ENCODE measurements at regions not wholly inside any gene's neighbourhood (a gene's known extent, or its start where the extent isn't known, plus 50 kb on each side); places are given as distances from the start of the nearest gene placed in this dataset.

DNA sequence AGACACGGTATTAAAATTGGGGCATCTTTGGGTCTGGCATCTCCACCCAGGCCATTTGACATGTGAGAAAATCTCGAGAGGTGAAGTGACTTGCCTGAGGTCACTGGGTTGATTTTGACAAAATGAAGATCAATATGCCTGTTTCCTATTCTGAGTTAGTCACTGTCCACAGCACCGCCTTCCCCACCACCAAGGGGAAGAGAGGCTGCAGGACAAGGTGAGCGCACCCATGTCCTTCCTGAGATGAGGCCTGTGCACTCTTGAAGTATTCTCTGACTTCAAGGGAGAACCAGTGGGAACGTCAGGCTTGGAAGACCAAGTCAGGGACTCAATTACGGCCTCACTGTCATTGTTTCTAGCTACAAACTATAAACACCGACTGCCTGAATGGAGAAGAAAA, 49.9 kb upstream of the WSB1 start (continued):
- TF ChIP-seq, protein P1, sequence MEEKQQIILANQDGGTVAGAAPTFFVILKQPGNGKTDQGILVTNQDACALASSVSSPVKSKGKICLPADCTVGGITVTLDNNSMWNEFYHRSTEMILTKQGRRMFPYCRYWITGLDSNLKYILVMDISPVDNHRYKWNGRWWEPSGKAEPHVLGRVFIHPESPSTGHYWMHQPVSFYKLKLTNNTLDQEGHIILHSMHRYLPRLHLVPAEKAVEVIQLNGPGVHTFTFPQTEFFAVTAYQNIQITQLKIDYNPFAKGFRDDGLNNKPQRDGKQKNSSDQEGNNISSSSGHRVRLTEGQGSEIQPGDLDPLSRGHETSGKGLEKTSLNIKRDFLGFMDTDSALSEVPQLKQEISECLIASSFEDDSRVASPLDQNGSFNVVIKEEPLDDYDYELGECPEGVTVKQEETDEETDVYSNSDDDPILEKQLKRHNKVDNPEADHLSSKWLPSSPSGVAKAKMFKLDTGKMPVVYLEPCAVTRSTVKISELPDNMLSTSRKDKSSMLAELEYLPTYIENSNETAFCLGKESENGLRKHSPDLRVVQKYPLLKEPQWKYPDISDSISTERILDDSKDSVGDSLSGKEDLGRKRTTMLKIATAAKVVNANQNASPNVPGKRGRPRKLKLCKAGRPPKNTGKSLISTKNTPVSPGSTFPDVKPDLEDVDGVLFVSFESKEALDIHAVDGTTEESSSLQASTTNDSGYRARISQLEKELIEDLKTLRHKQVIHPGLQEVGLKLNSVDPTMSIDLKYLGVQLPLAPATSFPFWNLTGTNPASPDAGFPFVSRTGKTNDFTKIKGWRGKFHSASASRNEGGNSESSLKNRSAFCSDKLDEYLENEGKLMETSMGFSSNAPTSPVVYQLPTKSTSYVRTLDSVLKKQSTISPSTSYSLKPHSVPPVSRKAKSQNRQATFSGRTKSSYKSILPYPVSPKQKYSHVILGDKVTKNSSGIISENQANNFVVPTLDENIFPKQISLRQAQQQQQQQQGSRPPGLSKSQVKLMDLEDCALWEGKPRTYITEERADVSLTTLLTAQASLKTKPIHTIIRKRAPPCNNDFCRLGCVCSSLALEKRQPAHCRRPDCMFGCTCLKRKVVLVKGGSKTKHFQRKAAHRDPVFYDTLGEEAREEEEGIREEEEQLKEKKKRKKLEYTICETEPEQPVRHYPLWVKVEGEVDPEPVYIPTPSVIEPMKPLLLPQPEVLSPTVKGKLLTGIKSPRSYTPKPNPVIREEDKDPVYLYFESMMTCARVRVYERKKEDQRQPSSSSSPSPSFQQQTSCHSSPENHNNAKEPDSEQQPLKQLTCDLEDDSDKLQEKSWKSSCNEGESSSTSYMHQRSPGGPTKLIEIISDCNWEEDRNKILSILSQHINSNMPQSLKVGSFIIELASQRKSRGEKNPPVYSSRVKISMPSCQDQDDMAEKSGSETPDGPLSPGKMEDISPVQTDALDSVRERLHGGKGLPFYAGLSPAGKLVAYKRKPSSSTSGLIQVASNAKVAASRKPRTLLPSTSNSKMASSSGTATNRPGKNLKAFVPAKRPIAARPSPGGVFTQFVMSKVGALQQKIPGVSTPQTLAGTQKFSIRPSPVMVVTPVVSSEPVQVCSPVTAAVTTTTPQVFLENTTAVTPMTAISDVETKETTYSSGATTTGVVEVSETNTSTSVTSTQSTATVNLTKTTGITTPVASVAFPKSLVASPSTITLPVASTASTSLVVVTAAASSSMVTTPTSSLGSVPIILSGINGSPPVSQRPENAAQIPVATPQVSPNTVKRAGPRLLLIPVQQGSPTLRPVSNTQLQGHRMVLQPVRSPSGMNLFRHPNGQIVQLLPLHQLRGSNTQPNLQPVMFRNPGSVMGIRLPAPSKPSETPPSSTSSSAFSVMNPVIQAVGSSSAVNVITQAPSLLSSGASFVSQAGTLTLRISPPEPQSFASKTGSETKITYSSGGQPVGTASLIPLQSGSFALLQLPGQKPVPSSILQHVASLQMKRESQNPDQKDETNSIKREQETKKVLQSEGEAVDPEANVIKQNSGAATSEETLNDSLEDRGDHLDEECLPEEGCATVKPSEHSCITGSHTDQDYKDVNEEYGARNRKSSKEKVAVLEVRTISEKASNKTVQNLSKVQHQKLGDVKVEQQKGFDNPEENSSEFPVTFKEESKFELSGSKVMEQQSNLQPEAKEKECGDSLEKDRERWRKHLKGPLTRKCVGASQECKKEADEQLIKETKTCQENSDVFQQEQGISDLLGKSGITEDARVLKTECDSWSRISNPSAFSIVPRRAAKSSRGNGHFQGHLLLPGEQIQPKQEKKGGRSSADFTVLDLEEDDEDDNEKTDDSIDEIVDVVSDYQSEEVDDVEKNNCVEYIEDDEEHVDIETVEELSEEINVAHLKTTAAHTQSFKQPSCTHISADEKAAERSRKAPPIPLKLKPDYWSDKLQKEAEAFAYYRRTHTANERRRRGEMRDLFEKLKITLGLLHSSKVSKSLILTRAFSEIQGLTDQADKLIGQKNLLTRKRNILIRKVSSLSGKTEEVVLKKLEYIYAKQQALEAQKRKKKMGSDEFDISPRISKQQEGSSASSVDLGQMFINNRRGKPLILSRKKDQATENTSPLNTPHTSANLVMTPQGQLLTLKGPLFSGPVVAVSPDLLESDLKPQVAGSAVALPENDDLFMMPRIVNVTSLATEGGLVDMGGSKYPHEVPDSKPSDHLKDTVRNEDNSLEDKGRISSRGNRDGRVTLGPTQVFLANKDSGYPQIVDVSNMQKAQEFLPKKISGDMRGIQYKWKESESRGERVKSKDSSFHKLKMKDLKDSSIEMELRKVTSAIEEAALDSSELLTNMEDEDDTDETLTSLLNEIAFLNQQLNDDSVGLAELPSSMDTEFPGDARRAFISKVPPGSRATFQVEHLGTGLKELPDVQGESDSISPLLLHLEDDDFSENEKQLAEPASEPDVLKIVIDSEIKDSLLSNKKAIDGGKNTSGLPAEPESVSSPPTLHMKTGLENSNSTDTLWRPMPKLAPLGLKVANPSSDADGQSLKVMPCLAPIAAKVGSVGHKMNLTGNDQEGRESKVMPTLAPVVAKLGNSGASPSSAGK (IDR thresholded peaks at IDR 0.05): no peak
- no peak for TF ChIP-seq EHMT2 (IDR thresholded peaks at IDR 0.05)
- no peak for TF ChIP-seq NEUROD1 (IDR thresholded peaks at IDR 0.05; ENCODE audit: borderline replicate concordance, low read depth, low read length, partially characterized antibody)
- TF ChIP-seq, protein P2, sequence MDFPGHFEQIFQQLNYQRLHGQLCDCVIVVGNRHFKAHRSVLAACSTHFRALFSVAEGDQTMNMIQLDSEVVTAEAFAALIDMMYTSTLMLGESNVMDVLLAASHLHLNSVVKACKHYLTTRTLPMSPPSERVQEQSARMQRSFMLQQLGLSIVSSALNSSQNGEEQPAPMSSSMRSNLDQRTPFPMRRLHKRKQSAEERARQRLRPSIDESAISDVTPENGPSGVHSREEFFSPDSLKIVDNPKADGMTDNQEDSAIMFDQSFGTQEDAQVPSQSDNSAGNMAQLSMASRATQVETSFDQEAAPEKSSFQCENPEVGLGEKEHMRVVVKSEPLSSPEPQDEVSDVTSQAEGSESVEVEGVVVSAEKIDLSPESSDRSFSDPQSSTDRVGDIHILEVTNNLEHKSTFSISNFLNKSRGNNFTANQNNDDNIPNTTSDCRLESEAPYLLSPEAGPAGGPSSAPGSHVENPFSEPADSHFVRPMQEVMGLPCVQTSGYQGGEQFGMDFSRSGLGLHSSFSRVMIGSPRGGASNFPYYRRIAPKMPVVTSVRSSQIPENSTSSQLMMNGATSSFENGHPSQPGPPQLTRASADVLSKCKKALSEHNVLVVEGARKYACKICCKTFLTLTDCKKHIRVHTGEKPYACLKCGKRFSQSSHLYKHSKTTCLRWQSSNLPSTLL (IDR thresholded peaks at IDR 0.05): no peak
- TF ChIP-seq JUN (IDR thresholded peaks at IDR 0.05; ENCODE audit: borderline replicate concordance, low read depth, low read length): no peak
- no peak for TF ChIP-seq JUN (CRISPR knock-in tag; IDR thresholded peaks at IDR 0.05; ENCODE audit: borderline replicate concordance)
- TF ChIP-seq, protein P3, sequence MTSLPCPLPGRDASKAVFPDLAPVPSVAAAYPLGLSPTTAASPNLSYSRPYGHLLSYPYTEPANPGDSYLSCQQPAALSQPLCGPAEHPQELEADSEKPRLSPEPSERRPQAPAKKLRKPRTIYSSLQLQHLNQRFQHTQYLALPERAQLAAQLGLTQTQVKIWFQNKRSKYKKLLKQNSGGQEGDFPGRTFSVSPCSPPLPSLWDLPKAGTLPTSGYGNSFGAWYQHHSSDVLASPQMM (CRISPR knock-in tag; IDR thresholded peaks at IDR 0.05): no peak
- TF ChIP-seq, protein P4, sequence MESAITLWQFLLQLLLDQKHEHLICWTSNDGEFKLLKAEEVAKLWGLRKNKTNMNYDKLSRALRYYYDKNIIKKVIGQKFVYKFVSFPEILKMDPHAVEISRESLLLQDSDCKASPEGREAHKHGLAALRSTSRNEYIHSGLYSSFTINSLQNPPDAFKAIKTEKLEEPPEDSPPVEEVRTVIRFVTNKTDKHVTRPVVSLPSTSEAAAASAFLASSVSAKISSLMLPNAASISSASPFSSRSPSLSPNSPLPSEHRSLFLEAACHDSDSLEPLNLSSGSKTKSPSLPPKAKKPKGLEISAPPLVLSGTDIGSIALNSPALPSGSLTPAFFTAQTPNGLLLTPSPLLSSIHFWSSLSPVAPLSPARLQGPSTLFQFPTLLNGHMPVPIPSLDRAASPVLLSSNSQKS (CRISPR knock-in tag; IDR thresholded peaks at IDR 0.05): no peak
- no peak for TF ChIP-seq RBM17 (IDR thresholded peaks at IDR 0.05; ENCODE audit: borderline replicate concordance, low read depth, low read length)
- no peak for TF ChIP-seq TAF15 (IDR thresholded peaks at IDR 0.05; ENCODE audit: low read depth, low read length)
- no peak for TF ChIP-seq ZNF57 (CRISPR knock-in tag; IDR thresholded peaks at IDR 0.05)
- no peak for TF ChIP-seq CREBBP (IDR thresholded peaks at IDR 0.05; ENCODE audit: low read depth, low read length)
- TF ChIP-seq COPS2 (conservative IDR thresholded peaks at IDR 0.05): no peak

Measured in K562 (cell line).